NOMO-1 treated with dmso at 0.1 percent for 144 hours (cell line): ENCODE measurements at regions not wholly inside any gene's neighbourhood (a gene's known extent, or its start where the extent isn't known, plus 50 kb on each side); places are given as distances from the start of the nearest gene placed in this dataset.

Experiments used
- DNase-seq: peaks from one replicate; lab custom pipeline; 2025; ENCODE audit not compliant: unreplicated experiment; lab: John Stamatoyannopoulos, UW

DNA sequence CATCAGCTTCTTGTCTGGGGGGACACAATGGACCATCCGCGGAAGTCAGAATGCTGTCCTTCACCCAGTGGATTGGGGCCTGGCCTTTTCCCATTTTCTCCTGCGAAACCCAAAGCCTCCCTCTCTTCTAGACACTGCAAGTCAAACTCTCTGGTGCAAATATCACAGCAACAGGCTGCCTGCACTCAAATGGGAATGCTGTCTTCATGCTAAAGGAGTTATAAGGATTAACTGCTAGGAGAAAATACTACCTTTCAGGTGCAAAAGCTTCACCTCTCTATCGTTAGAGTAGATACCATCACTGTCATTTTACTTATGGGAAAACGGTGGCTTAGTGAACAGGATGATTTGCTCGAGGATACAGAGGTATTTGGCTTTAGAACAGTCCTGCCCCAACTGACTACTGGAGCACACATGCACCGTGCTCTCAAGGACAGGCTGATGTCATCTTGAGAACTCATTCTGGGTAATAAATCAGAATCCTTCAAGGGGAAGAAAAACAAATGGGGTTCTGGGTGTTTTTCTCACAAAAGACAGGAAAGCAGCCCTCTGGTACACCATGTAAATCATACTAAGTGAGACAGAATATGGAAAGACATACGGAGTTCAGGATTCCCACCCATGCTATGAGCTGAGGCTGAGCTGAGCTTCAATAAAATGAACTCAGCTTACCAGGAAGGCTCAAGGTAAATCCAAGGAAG is 100.9 kb downstream of the SAMD9 start:
- DNase-seq: no peak

DNA sequence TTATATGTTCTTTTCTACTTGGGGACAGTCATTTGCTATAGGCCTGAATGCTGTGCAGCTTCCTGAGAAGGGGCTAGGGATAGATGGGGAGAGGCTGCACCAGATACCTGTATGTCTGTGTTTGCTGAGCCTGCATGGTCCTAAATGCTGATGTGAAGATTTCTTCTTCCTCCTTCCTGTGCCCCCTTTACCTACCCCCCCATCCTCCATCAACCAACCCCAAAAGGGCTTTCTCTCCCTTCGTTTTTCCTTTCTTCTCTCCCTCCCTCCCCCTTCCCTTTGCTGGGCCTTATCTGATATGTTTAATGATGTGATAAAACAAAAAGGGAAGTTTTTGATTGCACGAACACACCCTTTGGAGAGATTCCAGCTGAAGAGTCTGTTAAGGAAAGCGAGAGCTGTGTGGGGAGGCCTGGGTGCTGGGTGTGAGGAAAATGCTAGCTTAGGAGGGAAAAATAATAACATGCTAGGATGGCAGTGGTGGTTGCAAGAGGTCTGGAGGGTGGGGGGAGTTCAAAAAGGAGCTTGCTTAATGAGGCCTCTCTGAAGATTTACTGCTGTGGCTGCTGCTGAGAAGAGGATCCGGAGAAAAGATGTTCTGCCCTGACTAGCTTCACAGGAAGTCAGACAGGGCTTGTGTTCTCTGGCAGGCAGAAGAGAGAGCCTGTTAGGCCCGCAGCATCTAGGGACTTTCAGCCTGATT is 101.8 kb downstream of the SAMD9 start:
- DNase-seq: peak; percentile 97

DNA sequence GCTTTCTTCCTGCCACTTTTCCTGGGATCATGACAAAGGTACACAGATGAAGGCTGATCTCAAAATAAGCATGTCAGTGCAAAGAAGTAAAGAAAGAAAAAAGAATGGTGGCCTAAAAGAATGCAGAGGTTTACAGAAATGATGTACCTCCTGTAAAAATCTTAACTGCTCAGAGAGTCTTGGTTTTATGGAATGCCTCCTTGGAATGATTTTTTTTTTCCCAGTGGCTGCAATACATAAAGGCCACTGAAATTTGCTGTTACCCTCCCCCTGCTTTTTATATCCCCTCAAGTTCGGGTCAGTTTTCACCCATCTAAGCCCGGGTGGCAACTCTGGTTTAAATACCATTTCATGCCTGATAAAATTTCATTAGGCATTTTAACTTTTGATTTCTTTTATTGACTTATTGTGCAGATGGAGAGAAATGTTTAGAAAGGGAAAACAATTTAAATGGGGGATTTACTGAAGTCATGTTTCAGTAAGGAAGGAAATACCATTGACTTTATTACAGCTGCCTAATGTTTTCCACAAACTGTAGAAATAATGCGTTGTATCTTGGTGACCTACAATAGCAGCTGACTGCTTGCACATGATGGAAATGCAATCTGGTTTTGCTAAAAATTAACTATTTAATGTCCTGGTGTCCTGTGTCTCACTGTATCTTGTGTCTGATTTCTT is 102.5 kb downstream of the SAMD9 start:
- no peak for DNase-seq

DNA sequence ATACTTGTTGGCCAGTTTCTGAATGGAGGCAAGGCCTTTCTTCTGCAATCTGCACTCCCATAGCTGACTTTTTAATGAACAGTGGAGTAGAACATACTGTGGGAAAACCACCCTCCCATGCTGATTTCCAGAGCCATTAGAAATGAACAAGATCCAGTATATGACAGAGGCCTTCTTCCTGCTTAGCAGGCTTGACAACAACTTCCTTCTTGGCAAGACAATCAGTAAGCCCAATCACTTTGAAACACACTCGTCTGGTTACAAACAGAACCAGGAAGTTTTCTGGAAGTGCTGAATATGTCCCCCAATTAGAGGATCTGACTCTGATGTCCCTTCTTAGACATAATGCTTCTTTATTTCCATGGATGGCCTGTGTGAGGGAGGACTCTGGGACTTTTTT is 103.4 kb downstream of the SAMD9 start:
- DNase-seq: no peak

DNA sequence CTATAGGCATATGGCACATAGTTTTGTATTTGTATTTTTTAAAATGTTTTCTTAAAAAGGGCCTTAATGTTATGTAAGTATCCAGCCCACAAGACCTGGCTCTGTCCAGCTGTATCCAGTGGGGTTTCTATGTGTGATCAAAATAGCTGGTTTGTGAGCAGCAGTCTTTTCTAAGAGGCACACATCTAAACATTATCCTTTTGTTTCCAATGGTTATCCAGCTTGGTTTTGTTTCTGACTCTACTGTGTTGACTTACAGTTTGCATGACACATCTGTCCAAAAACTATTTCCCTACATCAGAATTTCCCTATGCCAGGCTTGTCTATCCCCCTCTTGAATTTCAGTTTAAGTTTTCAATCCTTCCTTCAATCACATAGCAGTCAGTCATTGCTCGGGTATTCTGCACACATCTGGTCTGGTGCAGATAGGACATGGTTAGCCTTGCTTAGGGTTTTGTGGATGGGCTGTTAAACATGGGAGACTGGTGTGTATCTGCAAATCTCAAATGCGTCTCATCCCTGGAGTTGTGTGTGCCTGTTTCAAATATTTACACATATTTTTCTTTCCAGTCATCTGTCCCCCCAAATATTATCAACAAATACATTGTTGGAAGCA is 104.2 kb downstream of the SAMD9 start:
- no peak for DNase-seq

DNA sequence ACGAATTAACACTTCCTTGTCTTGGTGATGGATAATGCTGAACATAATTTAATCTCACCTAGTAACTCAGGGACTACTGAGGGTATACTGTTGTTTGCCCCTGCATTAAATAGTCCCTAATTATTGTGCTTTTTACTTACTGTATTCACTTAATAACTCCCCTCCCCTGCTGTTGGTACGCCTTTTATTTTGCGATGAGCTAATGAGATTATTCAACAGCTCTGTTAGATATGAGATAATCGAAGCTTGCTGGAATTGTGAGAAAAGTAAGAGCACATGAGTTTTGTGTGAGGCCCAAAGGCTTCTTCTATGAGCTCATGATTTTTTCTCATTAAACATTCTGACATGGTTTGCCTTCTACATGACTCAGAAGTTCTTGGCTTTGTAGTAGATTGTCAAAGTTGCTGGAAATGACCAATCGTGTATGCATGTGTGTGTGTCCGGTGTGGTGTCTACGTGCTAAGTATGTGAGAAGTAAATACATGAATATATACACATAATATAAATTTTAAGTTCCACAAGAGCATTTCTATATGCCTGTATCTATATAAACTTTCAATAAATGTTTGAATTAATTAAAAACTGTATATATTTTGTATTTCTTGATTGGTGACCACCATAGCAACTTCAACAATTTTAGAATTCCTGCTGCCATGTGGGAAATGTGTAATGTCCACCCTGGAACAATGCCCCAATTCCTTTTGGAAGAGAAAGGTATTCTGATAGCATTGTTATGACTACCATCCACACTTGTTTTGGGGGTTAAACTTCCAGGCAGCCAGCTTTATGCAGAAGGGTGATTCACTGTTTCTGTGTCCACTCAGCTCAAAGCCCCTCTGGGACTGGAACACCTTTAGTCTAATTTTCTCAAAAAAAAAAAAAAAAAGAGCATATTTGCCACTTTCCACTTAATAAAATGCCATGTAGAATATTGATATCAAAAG is 106.2 kb downstream of the SAMD9 start:
- no peak for DNase-seq

DNA sequence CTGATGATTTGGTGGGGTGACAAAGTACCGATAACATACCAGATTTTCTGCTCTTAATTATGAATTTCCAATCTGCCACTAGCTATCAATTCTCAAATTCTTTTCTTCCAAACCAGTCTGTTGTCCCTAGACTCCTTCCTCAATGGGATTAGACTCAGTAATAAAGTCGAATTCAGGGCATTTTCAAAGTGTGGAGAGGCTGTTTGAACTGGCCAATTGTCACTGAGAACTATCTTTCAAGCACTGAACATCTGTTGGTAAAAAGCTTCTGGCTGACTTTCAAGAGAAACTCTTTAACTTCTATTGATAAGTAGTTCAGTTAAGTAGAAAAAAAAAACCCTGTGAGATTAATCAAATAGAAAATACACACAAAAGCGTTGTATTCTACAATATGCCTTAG is 108.9 kb downstream of the SAMD9 start:
- DNase-seq: no peak

DNA sequence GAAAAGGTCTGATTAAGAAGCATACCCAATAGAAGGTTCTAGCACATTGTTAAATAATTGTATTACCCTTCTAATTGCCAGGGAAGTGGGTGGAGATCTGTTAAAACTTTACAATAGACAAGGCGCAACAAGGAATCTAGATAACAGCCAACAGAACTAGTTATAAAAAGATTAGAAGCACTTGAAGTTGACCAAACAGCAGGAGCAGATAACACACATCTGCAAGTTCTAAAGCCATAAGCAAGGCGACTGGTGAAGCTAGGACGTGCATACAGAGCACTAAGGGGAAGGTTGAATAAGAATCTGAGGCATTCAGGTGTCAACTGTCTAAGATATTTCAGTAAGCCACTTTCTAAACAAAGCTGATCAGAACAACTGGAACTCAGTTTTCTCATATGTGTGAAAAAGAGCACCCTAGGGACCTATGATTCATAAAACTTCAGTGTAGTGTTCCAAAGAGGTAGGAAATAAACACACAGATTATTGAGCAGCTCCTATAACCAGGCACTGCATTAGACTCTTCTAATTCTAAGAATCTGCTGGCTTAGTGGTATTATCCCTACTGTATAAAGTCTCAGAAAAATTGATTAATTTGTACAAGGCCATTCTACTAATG is 111.2 kb downstream of the SAMD9 start:
- no peak for DNase-seq

DNA sequence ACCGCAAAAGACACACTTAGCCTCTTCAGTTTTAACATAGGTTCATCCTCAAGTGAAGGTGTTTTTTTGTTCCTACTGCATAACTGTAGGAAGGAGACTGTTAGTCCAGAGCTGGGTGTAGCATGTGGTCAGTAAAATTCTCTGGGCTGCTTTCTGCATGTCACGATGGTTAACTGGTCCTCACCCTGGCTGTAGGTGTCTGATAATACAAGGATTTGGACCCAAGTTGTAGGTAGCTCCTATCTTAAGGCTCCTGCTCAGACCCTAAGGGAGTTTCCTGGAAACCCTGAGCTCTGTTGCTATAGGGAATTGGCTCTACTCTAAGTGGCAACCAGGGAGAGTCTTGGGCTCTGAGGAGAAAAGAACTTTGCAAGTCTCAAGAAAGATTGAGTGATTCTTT is 112.9 kb downstream of the SAMD9 start:
- no peak for DNase-seq

DNA sequence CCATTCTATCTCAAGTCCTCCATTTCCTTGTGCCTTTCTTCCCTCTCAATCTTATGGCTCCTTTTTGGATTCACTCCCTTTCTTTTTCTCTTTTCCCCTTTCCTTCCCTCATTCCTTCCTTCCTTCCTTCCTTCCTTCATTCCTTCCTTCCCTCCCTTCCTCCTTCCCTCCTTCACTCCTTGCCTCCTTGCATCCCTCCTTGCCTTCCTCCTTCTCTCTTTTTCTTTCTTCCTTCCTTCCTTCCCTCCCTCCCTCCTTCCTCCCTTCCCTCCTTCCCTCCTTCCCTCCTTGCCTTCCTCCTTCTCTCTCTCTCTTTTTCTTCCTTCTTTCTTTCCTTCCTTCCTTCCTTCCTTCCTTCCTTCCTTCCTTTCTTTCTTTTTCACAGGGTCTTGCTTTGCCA is 120.1 kb downstream of the SAMD9 start:
- no peak for DNase-seq

DNA sequence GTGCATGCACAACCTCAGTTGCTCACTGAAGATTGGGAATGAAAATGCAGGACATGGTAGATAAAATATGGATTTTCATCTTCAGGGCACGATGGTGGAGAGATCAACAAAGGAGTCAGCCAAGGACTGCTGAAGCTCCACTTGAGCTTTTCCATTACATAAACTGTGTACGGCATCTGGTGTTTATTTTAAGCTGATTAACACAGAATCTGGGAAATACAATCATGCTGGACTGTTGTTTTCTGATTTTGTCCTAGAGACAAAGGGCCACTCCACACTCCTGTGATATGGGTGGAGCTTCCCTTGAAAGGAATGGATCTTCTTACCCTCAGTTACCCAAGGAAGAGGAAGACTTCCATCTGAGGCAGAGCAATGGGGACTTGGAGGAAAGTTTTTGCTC is 120.6 kb downstream of the SAMD9 start:
- no peak for DNase-seq

DNA sequence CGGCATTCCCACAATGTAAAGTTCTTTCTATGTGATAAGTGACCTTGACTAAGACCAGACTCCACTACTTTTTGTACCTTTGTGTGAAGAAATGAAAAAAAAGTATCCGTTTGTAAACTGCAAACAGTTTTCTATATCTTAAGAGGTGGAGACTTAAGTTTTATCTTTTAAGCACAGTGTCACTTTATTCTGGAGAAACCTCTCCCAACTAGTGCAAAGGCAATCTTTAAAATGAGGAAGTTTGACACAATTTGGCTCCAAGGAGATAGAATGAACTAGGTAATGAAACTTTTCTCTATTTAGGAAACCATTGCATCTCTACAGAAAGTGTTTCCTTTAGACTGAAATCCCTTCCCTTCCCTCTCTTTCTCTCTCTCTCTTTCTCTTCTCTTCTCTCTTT is 122.9 kb downstream of the SAMD9 start:
- no peak for DNase-seq

DNA sequence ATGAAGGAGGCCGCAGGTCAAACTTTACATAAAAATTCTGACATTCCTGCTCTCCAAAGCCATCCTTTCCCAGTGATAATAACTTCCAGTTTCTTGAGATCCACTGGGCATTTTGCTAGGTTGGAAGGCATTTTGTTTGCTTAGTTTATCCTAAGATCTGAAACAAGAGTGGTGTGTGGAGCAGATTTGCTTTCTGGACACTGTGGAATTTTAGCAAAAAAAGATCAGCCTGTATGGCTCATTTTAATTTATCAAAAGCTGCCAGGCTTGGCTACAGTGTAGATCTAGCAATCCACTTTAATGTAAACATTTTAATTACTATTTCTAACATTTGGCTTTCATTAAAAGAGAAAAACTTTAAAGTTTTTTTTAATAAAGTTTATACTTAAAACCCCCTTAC is 124.8 kb downstream of the SAMD9 start:
- no peak for DNase-seq

DNA sequence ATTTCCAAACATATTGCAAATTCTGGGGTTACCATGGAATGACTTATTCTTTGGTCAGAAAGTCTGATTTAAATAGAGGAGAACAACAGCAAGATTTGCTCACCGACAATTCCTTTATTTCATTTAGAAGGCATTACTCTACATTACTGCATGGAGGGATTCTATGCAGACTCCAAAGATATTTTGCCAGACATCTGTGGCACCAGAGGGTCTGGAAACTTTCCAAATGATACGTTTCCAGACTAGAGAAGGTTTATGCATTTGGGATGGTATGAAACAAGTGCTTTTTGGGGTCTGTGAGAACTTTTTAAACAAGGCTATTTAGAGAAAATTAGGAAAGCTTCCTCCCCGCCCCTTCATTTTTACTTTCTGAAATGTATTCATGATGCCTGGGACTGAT is 125.3 kb downstream of the SAMD9 start:
- no peak for DNase-seq

DNA sequence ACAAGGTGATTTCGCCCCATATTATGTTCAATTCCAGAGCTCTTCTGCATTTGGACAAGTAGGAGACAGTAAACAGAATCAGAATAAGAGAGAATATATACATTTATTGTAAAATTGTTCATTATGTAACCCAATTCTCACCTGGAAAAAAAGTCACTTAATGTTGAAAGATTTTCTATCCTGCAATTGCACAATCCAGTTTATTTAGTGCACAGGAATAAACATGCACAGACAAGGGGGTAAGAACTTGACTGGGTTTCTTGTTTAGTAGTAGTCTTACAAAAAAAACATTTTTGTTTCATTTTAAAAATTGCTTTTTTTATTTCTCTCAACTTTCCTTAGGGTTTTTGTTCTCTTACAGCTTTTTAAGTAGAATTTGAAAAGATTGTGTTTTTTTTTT is 126.6 kb downstream of the SAMD9 start:
- DNase-seq: no peak

DNA sequence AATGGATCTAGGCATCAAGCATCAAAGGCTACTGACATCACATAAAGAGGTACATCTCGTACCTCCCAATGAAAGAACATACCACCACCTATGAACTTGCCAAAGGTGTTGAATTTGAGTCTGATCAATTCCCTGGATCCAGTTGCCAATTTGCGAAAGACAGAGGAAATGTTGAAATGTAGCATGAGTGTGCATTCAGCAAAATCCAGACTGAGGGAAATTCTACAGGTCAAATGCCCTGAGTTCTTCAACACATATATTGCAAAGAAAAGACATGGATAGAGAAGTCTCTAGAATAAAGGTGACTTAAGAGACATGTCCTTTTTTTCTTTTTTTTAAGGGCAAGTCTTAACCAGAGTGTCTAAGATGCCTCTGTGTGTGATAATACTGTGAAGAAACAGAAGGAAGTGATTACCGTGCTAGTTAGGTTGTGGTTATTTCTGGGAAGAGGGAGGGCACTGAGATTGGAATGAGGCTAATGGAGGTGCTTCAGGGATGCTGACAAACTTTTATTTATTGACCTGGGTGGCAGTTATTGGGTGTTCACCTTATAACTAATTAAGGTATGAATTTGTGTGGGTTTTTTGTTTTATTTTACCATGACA is 128.7 kb downstream of the SAMD9 start:
- peak; percentile 15 for DNase-seq

DNA sequence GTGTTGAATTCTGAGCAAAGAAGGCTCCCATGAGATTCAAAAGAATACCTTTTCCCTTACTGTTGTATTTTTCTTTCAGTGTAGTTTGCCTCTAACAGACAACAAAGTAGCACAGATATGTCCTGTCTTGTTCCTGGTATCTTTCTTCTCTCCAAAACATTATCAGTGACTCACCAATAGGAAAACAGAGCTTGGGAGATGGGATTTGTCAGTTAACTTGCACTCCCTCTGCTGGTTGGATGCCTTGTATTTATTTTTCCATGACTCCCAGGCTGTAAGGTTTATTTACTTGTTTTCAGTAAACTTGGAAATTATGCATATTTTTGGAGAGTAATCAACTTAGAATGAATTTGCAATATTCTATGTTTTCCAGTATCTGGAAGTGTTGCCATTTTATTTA is 129.7 kb downstream of the SAMD9 start:
- DNase-seq: no peak

DNA sequence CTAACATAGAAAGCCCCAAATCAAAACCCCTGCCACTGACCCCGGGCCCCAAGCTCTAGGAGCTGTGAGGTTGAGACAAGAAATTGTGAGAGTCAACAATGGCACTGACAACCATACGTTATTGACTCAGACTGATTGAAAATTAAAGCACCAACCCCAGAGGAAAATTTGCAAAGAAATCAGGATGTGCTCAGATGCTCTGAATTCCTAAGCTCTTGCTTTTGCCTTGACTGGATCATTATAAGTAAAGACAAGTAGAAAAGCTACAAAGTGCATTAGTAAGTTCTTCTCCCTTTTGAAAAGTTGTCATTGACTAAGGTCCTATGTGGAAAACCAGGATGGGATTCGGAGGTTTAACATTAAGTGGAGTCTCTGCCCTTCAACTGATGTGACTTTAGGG is 130.2 kb downstream of the SAMD9 start:
- DNase-seq: no peak

DNA sequence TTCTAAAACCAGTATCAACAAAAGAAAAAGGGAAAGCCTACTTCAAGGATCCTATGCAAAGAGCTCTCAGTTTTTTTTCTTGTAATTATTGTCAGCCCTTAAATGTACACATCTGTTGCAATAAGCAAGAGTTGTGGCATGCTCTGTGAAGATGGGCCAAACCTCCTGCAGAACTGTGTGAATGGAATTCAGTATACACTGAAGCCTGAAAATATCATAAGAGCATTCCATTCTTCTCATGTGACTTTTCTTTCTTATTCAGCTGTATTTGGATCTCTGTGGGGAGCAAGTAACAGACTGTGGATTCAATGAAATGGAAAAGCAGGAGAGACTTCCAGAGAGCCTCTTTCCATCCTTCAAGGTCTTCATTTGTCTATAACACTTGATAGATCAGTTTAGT is 130.7 kb downstream of the SAMD9 start:
- DNase-seq: no peak

DNA sequence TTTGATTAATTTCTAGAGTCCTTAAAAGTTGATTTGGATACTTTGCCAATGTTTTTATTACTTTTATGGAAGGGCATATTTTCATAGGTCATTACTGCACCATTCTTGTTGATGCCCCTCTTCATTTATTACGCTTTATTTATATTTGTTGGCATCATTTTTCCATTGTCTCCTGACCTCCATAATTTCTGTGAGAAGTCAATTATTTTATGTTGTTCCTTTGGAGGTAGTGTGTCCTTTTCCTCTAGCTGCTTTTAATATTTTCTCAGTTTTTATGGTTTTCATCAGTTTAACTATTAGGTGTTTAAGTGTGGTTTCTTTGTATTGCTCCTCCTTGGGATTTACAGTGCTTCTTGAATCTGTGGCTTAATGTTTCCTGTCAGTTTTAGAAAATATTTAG is 134.9 kb downstream of the SAMD9 start:
- no peak for DNase-seq
